Endothelial cell of umbilical vein (primary cell): ENCODE measurements at regions not wholly inside any gene's neighbourhood (a gene's known extent, or its start where the extent isn't known, plus 50 kb on each side); places are given as distances from the start of the nearest gene placed in this dataset.

ENCODE experiments used
- BruUV-seq: library from RNA; stranded (reverse); fragments of 400-500 nt; replicated peaks from 2 replicates; lab custom pipeline; 2021; lab: Mats Ljungman, UMichigan
- CTCF ChIA-PET: fragments of 300-600, 350-600 bp; sonication (Branson Sonifier 250); formaldehyde crosslinking; loops from one replicate; lab custom pipeline; 2021; ENCODE audit warnings: antibody characterized with exemption, inconsistent platforms; lab: Charles Lee
- POLR2A ChIA-PET: fragments of 300-600, 350-600 bp; sonication (Branson Sonifier 250); formaldehyde crosslinking; loops from one replicate; lab custom pipeline; 2021; ENCODE audit warnings: antibody characterized with exemption, inconsistent platforms; lab: Charles Lee
- DNase-seq: peaks from one replicate; pipeline ENCODE4 v3.0.0-alpha.2; 2011; ENCODE audit warnings: low read depth, low spot score
- FAIRE-seq: peaks from 2 replicates; lab custom pipeline; 2011; peaks lifted over from hg19 to GRCh38; lab: Jason Lieb, UNC
- H2AFZ ChIP-seq: 2 replicates; pipeline ENCODE4 v1.6.0; 2012; ENCODE audit warnings: low read depth, low read length, control low read depth, inconsistent platforms
- H3K27ac ChIP-seq: 2 replicates; pipeline ENCODE4 v1.5.1; 2011; ENCODE audit warnings: low read depth, mild to moderate bottlenecking, control low read depth, low read length, moderate library complexity; ENCODE audit not compliant: insufficient read depth
- H3K27me3 ChIP-seq, 2 experiments: 2 replicates each; pipeline versions ENCODE4 v1.6.0 to v1.6.1; 2011; ENCODE audit warnings: low read length in 2 of 2, mixed read lengths in 1 of 2; ENCODE audit not compliant: control insufficient read depth in 2 of 2, insufficient read depth in 2 of 2
- H3K36me3 ChIP-seq, 2 experiments: 2 replicates in 1 of 2; 3 replicates in 1 of 2; pipeline ENCODE4 v1.5.1; 2011; ENCODE audit warnings: low read length in 2 of 2, mild to moderate bottlenecking in 1 of 2, moderate library complexity in 1 of 2; ENCODE audit not compliant: control insufficient read depth in 2 of 2, insufficient read depth in 2 of 2; ENCODE audit errors: extremely low read depth in 1 of 2
- H3K4me1 ChIP-seq: 3 replicates; pipeline ENCODE4 v1.5.1; 2011; ENCODE audit warnings: mild to moderate bottlenecking, low read length; ENCODE audit not compliant: control insufficient read depth, insufficient read depth; ENCODE audit errors: extremely low read depth
- H3K4me2 ChIP-seq: 2 replicates; pipeline ENCODE4 v1.6.1; 2011; ENCODE audit warnings: low read length, control low read depth, mixed read lengths; ENCODE audit not compliant: insufficient read depth
- H3K4me3 ChIP-seq, 3 experiments: fragments of 200-600 bp in 1 of 3; sonication (generic), shearing (Covaris generic) in 1 of 3; replicated peaks in 1 of 3; 2 replicates each; pipeline ENCODE4 v1.5.1; 2011 to 2016; ENCODE audit warnings: control low read depth in 3 of 3, low read length in 3 of 3, mild to moderate bottlenecking in 2 of 3, inconsistent platforms in 1 of 3, low read depth in 1 of 3, moderate library complexity in 1 of 3; ENCODE audit not compliant: insufficient read depth in 1 of 3
- H3K79me2 ChIP-seq: 2 replicates; pipeline ENCODE4 v1.6.0; 2012; ENCODE audit warnings: low read length, inconsistent platforms; ENCODE audit not compliant: control insufficient read depth, insufficient read depth
- H3K9ac ChIP-seq: replicated peaks from 2 replicates; pipeline ENCODE3; 2011; ENCODE audit warnings: low read length, control low read depth; ENCODE audit not compliant: insufficient read depth; ENCODE audit errors: extremely low read depth
- H3K9me1 ChIP-seq: replicated peaks from 3 replicates; pipeline ENCODE4 v1.6.0; 2011; ENCODE audit warnings: mild to moderate bottlenecking, low read length; ENCODE audit not compliant: control insufficient read depth, insufficient read depth; ENCODE audit errors: extremely low read depth
- H3K9me3 ChIP-seq: replicated peaks from 2 replicates; pipeline ENCODE4 v1.5.1; 2012; ENCODE audit warnings: low read length, inconsistent platforms; ENCODE audit not compliant: control insufficient read depth, insufficient read depth
- H4K20me1 ChIP-seq: replicated peaks from 2 replicates; pipeline ENCODE3; 2011; ENCODE audit warnings: mild to moderate bottlenecking, low read length; ENCODE audit not compliant: control insufficient read depth, insufficient read depth; ENCODE audit errors: extremely low read depth
- CTCF ChIP-seq, 2 donors: IDR thresholded peaks; 1 replicate in 1 of 2; 2 replicates in 1 of 2; pipeline ENCODE4 v1.5.1; 2011; ENCODE audit warnings: low read length in 2 of 2, mild to moderate bottlenecking in 2 of 2, moderate library complexity in 2 of 2, control low read depth in 1 of 2, inconsistent platforms in 1 of 2, low read depth in 1 of 2; ENCODE audit not compliant: insufficient read depth in 1 of 2; ENCODE audit errors: extremely low read depth in 1 of 2
- EZH2 ChIP-seq: IDR thresholded peaks from 2 replicates; pipeline ENCODE4 v1.6.1; 2012; ENCODE audit warnings: borderline replicate concordance, low read depth, mild to moderate bottlenecking, moderate library complexity, low read length, inconsistent platforms; ENCODE audit not compliant: severe bottlenecking
- FOS ChIP-seq: IDR thresholded peaks from 2 replicates; pipeline ENCODE4 v1.6.1; 2011; ENCODE audit warnings: mild to moderate bottlenecking, low read length, moderate library complexity, borderline replicate concordance; ENCODE audit not compliant: insufficient read depth
- GATA2 ChIP-seq: IDR thresholded peaks from 2 replicates; pipeline ENCODE4 v1.7.0; 2011; ENCODE audit warnings: low read depth, mild to moderate bottlenecking, moderate library complexity, mixed read lengths, low read length; ENCODE audit not compliant: insufficient read length, insufficient read depth
- JUN ChIP-seq: IDR thresholded peaks from 2 replicates; pipeline ENCODE4 v1.6.1; 2011; ENCODE audit warnings: borderline replicate concordance, low read depth; ENCODE audit not compliant: insufficient read length, insufficient read depth
- MAX ChIP-seq: IDR thresholded peaks from 2 replicates; pipeline ENCODE4 v1.6.1; 2011; ENCODE audit not compliant: insufficient read depth, insufficient read length
- MYC ChIP-seq: IDR thresholded peaks from one replicate; pipeline ENCODE4 v1.6.1; 2011; ENCODE audit warnings: mild to moderate bottlenecking, low read depth, low read length
- POLR2A ChIP-seq: IDR thresholded peaks from 2 replicates; pipeline ENCODE4 v1.6.1; 2012; ENCODE audit warnings: low read depth, mild to moderate bottlenecking, control low read depth, low read length
- POLR2AphosphoS5 ChIP-seq: IDR thresholded peaks from 2 replicates; pipeline ENCODE4 v1.6.1; 2012; ENCODE audit warnings: low read depth, mild to moderate bottlenecking, control low read depth, low read length, moderate library complexity; ENCODE audit not compliant: insufficient read depth
- dilution Hi-C: fragments of 300-500 bp; cut with MboI; formaldehyde crosslinking; loops from one replicate; pipeline ENCODE4 v1.15.0; 2019; ENCODE audit warnings: low sequenced_read_pairs; ENCODE audit not compliant: extremely low pct_ligation_motif_present
- intact Hi-C: fragments of 100-400 bp; cut with micrococcal nuclease; formaldehyde crosslinking; loops from one replicate; pipeline ENCODE4 v1.10.0; 2022

GRCh38 chr1:67614511-67614934, 70.5 kb upstream of the GADD45A start:
- H3K4me1 ChIP-seq: peaks cover 31% of the 10 kb centered on the region
- no peak overlapping the region for H3K9ac ChIP-seq
- no peak for DNase-seq
- H3K27ac ChIP-seq: no peak overlapping the region
- H3K9me1 ChIP-seq: no peaks in the 10 kb centered on the region
- no peak overlapping the region for H3K4me3 ChIP-seq
- dilution Hi-C loops: no loop called here
- intact Hi-C loops: no loop called here
- no peak overlapping the region for H2AFZ ChIP-seq
- H3K36me3 ChIP-seq: no peaks in the 10 kb centered on the region
- TF ChIP-seq FOS: no peak
- ChIA-PET POLR2A (no interaction called here), CTCF (interaction anchor here (1.0 to 1.6 kb wide), 3 partner anchors 33 to 77 kb away, joined by 3 to 5 read pairs (median 3); no protein-coding TSS in a partner anchor)
- H3K27me3 ChIP-seq: no peaks in the 10 kb centered on the region
- H3K9me3 ChIP-seq: no peaks in the 10 kb centered on the region
- no peak overlapping the region for H3K4me2 ChIP-seq
- no peak for FAIRE-seq
- no peaks in the 10 kb centered on the region for H4K20me1 ChIP-seq
- BruUV-seq: no TSS peak
- no peaks in the 10 kb centered on the region for H3K79me2 ChIP-seq

GRCh38 chr1:67615886-67616285, 69.1 kb upstream of the GADD45A start:
- H3K9me3 ChIP-seq: no peaks in the 10 kb centered on the region
- no peaks in the 10 kb centered on the region for H3K36me3 ChIP-seq
- no peak overlapping the region for H3K4me3 ChIP-seq
- no TSS peak for BruUV-seq
- intact Hi-C loops: no loop called here
- H3K27me3 ChIP-seq: no peaks in the 10 kb centered on the region
- H3K4me1 ChIP-seq: peaks cover 37% of the 10 kb centered on the region
- no peaks in the 10 kb centered on the region for H3K9me1 ChIP-seq
- H3K4me2 ChIP-seq: no peak overlapping the region
- dilution Hi-C loops: no loop called here
- CTCF ChIA-PET: interaction anchor here (0.9 kb wide), 1 partner anchor 54 kb away, joined by 3 read pairs; no protein-coding TSS in a partner anchor
- FAIRE-seq (no peak), DNase-seq (no peak)
- POLR2A ChIA-PET: interaction anchor here (0.6 kb wide), 1 partner anchor 71 kb away, joined by 4 read pairs; no protein-coding TSS in a partner anchor
- no peaks in the 10 kb centered on the region for H4K20me1 ChIP-seq
- no peak overlapping the region for H3K9ac ChIP-seq
- H2AFZ ChIP-seq: no peak overlapping the region
- no peak for TF ChIP-seq POLR2AphosphoS5
- TF ChIP-seq MAX: no peak
- no peak for TF ChIP-seq CTCF (IDR thresholded peaks at IDR 0.05; ENCODE audit: extremely low read depth in 1 of 2, insufficient read depth in 1 of 2, low read depth in 1 of 2, low read length in 2 of 2)
- TF ChIP-seq MYC: no peak
- TF ChIP-seq POLR2A: no peak
- no peak for TF ChIP-seq GATA2
- TF ChIP-seq FOS: no peak
- no peak for TF ChIP-seq JUN
- no peak for TF ChIP-seq EZH2
- H3K27ac ChIP-seq: no peak overlapping the region
- no peaks in the 10 kb centered on the region for H3K79me2 ChIP-seq
